Hindlimb muscle (tissue), 1 donor: ENCODE measurements at regions not wholly inside any gene's neighbourhood (a gene's known extent, or its start where the extent isn't known, plus 50 kb on each side); places are given as distances from the start of the nearest gene placed in this dataset.
A peak's percentile ranks its signal among the peaks of the same experiment; 100 is the strongest.
"Not testable (repeated sequence)": the region's sequence is repeated elsewhere in the genome, so short reads cannot be mapped to it uniquely, and the experiment has no call there.

Experiments used
- DNase-seq: peaks from one replicate; pipeline ENCODE4 v3.0.0-alpha.2; 2013

- DNase-seq: no peak
These were observed 171.0 kb upstream of the DAAM1 start for GRCh38 chr14:59017285-59017965.

- no peak for DNase-seq
These were observed 170.0 kb upstream of the DAAM1 start for GRCh38 chr14:59018460-59018859.

DNA sequence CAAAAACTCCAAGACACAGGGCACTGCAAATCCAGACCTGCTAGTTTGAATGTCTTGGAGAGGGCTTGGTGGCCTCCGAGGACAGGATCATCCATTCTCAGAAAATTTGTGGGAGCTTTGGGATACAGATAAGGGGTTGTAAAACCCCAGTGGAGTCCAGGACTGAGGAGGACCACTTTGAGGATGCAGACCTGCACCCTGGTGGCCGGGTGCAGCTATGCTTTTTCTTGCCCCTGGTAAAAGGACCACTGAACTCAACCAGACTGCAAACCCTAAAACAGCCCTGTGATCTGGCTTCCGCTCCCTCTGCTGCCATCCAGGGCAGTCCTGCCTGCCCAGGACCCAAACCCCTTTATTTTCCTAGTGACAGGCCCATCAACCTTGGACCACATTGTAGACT, 169.5 kb upstream of the DAAM1 start:
- no peak for DNase-seq

DNA sequence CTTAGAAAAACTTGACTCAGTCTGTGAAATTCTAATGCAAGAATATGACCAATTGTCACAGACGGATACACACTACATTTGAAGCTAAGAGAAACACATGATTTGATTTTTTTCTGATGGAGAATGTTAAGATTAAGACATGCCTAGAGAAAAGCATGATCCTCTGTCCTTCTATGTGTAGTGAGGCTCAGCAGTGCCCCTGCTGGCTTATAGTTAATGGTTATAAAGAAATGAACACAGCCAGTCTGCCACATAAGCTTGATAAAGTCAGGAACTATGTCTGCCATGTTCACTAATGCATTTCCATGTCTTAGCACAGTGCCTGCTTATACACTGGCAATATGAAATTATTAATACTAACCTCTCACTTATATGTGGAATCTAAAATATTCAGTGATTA, 168.1 kb upstream of the DAAM1 start:
- no peak for DNase-seq

DNA sequence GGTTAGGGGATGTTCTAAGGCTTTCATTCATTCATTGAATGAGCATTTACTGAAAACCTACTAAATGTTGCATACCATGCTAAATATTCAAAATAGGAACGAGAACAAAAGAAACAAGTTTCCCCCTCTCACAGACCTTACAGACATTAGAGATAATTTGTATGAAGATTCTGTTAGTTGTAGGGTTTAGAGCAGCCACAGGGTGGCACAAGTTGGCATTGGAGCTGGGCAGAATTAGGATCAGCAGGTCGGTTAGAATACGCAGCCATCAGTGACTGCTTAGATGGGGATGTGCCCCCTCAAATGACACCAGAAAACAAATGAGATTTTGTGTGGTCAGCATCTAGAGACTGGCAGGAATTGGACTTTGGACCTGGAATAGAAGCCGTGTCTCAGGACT, 166.3 kb upstream of the DAAM1 start:
- DNase-seq: no peak

DNA sequence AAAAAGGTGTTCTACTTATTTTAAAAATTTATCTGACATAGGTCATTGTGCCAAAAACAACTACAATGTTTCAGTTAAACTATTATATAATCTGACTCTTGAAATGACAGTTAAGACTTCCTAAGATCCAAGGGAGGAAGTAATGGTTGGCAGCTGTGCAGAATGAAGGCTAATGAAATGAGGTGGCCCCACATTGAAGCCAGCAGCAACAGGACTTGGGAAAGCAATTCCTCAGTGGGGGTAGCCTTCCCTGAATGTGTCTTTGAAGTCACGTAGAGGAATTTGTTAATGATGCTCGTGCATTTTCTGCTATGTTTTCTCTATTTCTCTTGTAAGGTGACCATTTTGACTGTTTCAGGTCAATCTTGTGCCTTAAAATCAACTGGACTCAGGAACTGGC, 162.4 kb upstream of the DAAM1 start:
- DNase-seq: no peak

GRCh38 chr14:59026640-59027039, 161.8 kb upstream of the DAAM1 start:
- DNase-seq: not testable (repeated sequence)

- peak; percentile 68 for DNase-seq
These were observed 159.8 kb upstream of the DAAM1 start for GRCh38 chr14:59028476-59029202.

GRCh38 chr14:59032826-59033225, 155.6 kb upstream of the DAAM1 start:
- DNase-seq: no peak

- no peak for DNase-seq
These were observed 152.3 kb upstream of the DAAM1 start for GRCh38 chr14:59036134-59036533.

- no peak for DNase-seq
These were observed 151.4 kb upstream of the DAAM1 start for GRCh38 chr14:59037086-59037485.

- DNase-seq: no peak
These were observed 150.8 kb upstream of the DAAM1 start for GRCh38 chr14:59037620-59038019.

- DNase-seq: no peak
These were observed 149.7 kb upstream of the DAAM1 start for GRCh38 chr14:59038746-59039145.

GRCh38 chr14:59041308-59041707, 147.2 kb upstream of the DAAM1 start:
- no peak for DNase-seq

DNA sequence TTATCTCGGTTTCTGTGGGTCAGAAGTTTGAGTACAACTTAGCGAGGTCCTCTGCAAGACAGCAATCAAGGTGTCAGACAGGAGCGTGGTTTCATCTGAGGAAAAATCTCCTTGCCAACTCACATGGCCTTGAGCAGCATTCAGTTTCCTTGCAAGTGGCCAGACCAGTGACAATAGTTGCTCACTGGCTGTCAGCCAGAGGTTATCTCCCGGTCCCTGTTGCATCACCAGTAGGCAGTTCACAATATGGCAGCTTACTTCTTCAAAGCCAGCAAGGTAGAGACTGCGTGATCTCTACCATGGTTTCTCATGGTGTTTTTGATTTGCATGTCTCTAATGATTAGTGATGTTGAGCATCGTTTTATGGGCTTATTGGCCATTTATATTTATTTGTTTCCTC, 143.8 kb upstream of the DAAM1 start:
- DNase-seq: no peak

GRCh38 chr14:59046746-59047145, 141.7 kb upstream of the DAAM1 start:
- no peak for DNase-seq

DNA sequence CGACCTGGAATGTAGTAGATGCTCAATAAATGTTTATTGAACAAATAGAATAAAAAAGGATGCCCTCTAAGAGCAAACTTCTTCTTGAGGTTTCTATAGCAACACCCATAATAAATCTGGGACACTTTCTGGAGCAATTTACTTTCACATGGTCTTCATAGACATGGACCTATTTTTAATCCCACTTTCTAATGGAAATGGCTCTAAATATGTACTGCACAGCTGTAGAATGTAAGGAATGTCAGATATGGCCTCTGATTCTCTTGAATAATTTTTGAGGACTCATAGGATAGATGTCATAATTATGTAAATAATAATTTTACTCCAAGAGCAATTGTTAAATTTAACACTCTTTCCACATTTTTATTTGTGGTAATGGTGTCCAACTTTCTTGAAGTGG, 133.5 kb upstream of the DAAM1 start:
- no peak for DNase-seq

DNA sequence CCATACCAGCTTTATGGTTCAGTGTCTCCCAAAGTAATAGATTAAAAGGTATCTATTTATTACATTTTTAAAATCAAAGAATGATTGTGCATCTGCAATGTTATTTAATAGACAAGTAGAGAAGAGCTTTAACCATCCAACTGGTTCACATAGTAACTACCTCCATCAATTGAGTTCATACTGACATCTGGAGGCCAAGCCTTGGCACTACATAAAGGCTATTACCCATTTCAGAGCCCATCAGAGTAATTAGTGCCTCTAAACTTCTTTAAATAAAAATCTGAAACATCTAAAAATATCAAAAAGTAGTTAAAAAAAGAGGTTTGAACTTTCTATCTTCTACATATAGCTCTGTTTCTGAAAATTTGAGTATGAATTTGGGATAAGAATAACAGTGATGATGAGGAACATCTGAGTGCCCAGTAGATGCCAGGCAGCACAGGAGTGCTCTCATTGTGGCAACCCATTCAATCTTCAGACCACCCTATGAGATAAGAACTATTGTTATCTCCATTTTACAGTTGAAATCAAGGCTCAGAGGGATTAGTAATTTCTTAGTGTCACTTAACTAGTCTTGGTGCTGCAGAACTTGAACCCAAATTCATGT, 132.9 kb upstream of the DAAM1 start:
- DNase-seq: peak; percentile 54

DNA sequence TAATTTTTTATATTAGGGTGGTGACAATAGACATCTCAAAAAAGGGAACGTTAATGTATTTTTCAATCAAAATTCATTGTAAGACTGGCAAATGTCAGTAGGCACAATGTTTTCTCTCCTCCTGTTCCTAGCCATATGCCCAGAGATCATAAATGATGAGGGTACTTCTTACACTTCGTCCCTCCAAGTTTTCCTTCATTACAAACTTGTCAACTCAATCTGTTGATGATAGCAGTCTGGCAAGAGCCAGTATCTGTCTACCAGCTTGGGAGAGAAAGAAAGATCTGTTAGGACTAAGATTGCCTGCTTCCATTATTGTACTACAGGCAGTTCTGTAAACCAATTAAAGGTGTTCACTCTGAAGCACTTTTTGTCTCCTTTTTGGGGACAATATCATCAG, 130.9 kb upstream of the DAAM1 start:
- no peak for DNase-seq

DNA sequence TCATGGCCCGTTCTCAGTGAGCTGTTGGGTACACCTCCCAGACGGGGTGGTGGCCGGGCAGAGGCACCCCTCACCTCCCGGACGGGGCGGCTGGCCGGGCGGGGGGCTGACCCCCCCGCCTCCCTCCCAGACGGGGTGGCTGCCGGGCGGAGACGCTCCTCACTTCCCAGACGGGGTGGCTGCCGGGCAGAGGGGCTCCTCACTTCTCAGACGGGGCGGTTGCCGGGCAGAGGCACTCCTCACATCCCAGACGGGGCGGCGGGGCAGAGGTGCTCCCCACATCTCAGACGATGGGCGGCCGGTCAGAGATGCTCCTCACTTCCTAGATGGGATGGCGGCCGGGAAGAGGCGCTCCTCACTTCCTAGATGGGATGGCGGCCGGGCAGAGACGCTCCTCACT, 129.7 kb upstream of the DAAM1 start:
- not testable (repeated sequence) for DNase-seq

GRCh38 chr14:59060841-59061240, 127.6 kb upstream of the DAAM1 start:
- DNase-seq: no peak

GRCh38 chr14:59061292-59061691, 127.2 kb upstream of the DAAM1 start:
- no peak for DNase-seq

DNA sequence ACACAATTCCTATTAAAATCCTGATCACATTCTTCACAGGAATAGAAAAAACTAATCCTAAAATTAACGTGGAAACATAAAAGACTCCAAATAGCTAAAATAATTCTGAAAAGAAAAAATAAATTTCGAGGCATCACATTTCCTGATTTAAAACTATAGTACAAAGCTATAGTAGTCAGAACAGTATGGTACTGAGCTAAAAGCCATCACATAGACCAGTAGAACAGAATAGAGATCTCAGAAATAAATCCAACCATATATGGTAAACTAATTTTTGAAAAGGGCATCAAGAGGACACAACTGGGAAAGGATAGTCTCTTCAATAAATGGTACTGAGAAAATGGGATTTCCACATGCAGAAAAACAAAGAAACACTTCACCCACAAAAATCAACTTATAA, 125.2 kb upstream of the DAAM1 start:
- no peak for DNase-seq
